Sigmoid colon (tissue), 6 donors: ENCODE measurements at regions not wholly inside any gene's neighbourhood (a gene's known extent, or its start where the extent isn't known, plus 50 kb on each side); places are given as distances from the start of the nearest gene placed in this dataset.

Source experiments
- DNase-seq: peaks from one replicate; pipeline ENCODE4 v3.0.0-alpha.2; 2019
- H3K27ac ChIP-seq, 4 donors: fragments of 200-600 bp; sonication (generic); one replicate each; pipeline ENCODE4 v1.5.1; 2016 to 2019; ENCODE audit warnings: mild to moderate bottlenecking in 1 of 4
- H3K27me3 ChIP-seq, 3 donors: fragments of 200-600 bp; sonication (generic); one replicate each; pipeline ENCODE4 v1.5.1; 2019; ENCODE audit warnings: mild to moderate bottlenecking in 1 of 3
- H3K36me3 ChIP-seq, 4 donors: fragments of 200-600 bp; sonication (generic); one replicate each; pipeline ENCODE4 v1.5.1; 2016 to 2019
- H3K4me1 ChIP-seq, 4 donors: fragments of 200-600 bp; sonication (generic); one replicate each; pipeline ENCODE4 v1.5.1; 2017 to 2019
- H3K4me3 ChIP-seq, 4 donors: fragments of 200-600 bp; sonication (generic); one replicate each; pipeline ENCODE4 v1.5.1; 2017 to 2019; ENCODE audit warnings: mild to moderate bottlenecking in 2 of 4, moderate library complexity in 1 of 4
- H3K9me3 ChIP-seq, 4 donors: fragments of 200-600 bp in 3 of 4; sonication (generic) in 3 of 4; one replicate each; pipeline versions ENCODE4 v1.5.1 to v1.6.1; 2013 to 2019
- CTCF ChIP-seq, 4 experiments: fragments of 450-650 bp in 3 of 4; fragments of 200-600 bp in 1 of 4; IDR thresholded peaks; one replicate each; pipeline ENCODE4 v1.5.1; 2016 to 2019; ENCODE audit warnings: antibody characterized with exemption in 4 of 4, mild to moderate bottlenecking in 3 of 4, moderate library complexity in 2 of 4
- EP300 ChIP-seq, 4 donors: sonication (generic); formaldehyde crosslinking; IDR thresholded peaks; one replicate each; pipeline ENCODE4 v1.6.1; 2017; ENCODE audit warnings: antibody characterized with exemption in 4 of 4
- POLR2A ChIP-seq, 2 donors: fragments of 450-650 bp; IDR thresholded peaks; one replicate each; pipeline ENCODE4 v1.6.1; 2016; ENCODE audit warnings: antibody characterized with exemption in 2 of 2, mild to moderate bottlenecking in 2 of 2, moderate library complexity in 2 of 2
- POLR2AphosphoS5 ChIP-seq, 4 donors: sonication (generic); formaldehyde crosslinking; IDR thresholded peaks; one replicate each; pipeline ENCODE4 v1.6.1; 2017; ENCODE audit warnings: antibody characterized with exemption in 4 of 4
- WGBS, 2 donors: extraction: QIAGEN DNeasy Blood & Tissue Kit; methylation state at CpG; one replicate each; pipeline ENCODE4 v1.1.7; 2013; 5-methylcytosine and 5-hydroxymethylcytosine counted together
- intact Hi-C: fragments of 100-400 bp; cut with DNase I; formaldehyde crosslinking; loops from one replicate; pipeline ENCODE4 v1.15.1; 2023
- donor health status: healthy with polysubstance abuse.
- donor health status: healthy.

GRCh38 chr15:97463696-97464095 is 496.8 kb upstream of the ARRDC4 start:
- Histone ChIP-seq H3K36me3 (no peaks in the 10 kb centered on the region), H3K27ac (no peak overlapping the region), H3K9me3 (no peaks in the 10 kb centered on the region), H3K4me3 (no peak overlapping the region), H3K4me1 (peaks cover 0 to 37% (median 23%) of the 10 kb centered on the region in 4 donors), H3K27me3 (no peaks in the 10 kb centered on the region)
- 28 to 54% methylated on average over 4 of the region's 4 CpGs for WGBS, 2 donors
- TF ChIP-seq POLR2A (IDR thresholded peaks at IDR 0.05), result no peak
- TF ChIP-seq POLR2AphosphoS5 (IDR thresholded peaks at IDR 0.05), result no peak
- TF ChIP-seq EP300 (IDR thresholded peaks at IDR 0.05), result no peak
- no peak for TF ChIP-seq CTCF (IDR thresholded peaks at IDR 0.05)
- no peak for DNase-seq
- intact Hi-C loops, result no loop called here

GRCh38 chr15:97470417-97470816 is 490.1 kb upstream of the ARRDC4 start:
- DNase-seq, result no peak
- TF ChIP-seq POLR2A (IDR thresholded peaks at IDR 0.05) (no peak), CTCF (IDR thresholded peaks at IDR 0.05) (no peak), POLR2AphosphoS5 (IDR thresholded peaks at IDR 0.05) (no peak), EP300 (IDR thresholded peaks at IDR 0.05) (no peak)
- no peak overlapping the region for H3K4me3 ChIP-seq
- H3K9me3 ChIP-seq, result peaks cover 0 to 2% (median 0%) of the 10 kb centered on the region in 4 donors
- intact Hi-C loops, result no loop called here
- no peaks in the 10 kb centered on the region for H3K4me1 ChIP-seq
- H3K36me3 ChIP-seq, result no peaks in the 10 kb centered on the region
- no peak overlapping the region for H3K27ac ChIP-seq
- no peaks in the 10 kb centered on the region for H3K27me3 ChIP-seq

- H3K36me3 ChIP-seq, result no peaks in the 10 kb centered on the region
- no peak for DNase-seq
- H3K9me3 ChIP-seq, result peaks cover 0 to 2% (median 0%) of the 10 kb centered on the region in 4 donors
- intact Hi-C loops, result no loop called here
- no peaks in the 10 kb centered on the region for H3K27me3 ChIP-seq
- H3K4me3 ChIP-seq, result no peak overlapping the region
- 33 to 47% methylated on average over 1 of the region's 1 CpG for WGBS, 2 donors
- H3K27ac ChIP-seq, result no peak overlapping the region
- no peak for TF ChIP-seq CTCF (IDR thresholded peaks at IDR 0.05)
- no peak for TF ChIP-seq EP300 (IDR thresholded peaks at IDR 0.05)
- TF ChIP-seq POLR2A (IDR thresholded peaks at IDR 0.05), result no peak
- no peak for TF ChIP-seq POLR2AphosphoS5 (IDR thresholded peaks at IDR 0.05)
- no peaks in the 10 kb centered on the region for H3K4me1 ChIP-seq
Observed at GRCh38 chr15:97473627-97474026, 486.9 kb upstream of the ARRDC4 start.

- no peak for DNase-seq
- Histone ChIP-seq H3K27ac (no peak overlapping the region), H3K4me3 (no peak overlapping the region), H3K36me3 (no peaks in the 10 kb centered on the region), H3K27me3 (no peaks in the 10 kb centered on the region), H3K9me3 (no peaks in the 10 kb centered on the region), H3K4me1 (no peaks in the 10 kb centered on the region)
- 94% methylated on average over 3 of the region's 3 CpGs for WGBS, 2 donors
- intact Hi-C loops, result no loop called here
- TF ChIP-seq CTCF (IDR thresholded peaks at IDR 0.05) (no peak), EP300 (IDR thresholded peaks at IDR 0.05) (no peak), POLR2AphosphoS5 (IDR thresholded peaks at IDR 0.05) (no peak), POLR2A (IDR thresholded peaks at IDR 0.05) (no peak)
Observed at GRCh38 chr15:97479957-97480356, 480.5 kb upstream of the ARRDC4 start.

GRCh38 chr15:97482521-97482920 is 478.0 kb upstream of the ARRDC4 start:
- H3K36me3 ChIP-seq, result no peaks in the 10 kb centered on the region
- TF ChIP-seq POLR2AphosphoS5 (IDR thresholded peaks at IDR 0.05) (no peak), POLR2A (IDR thresholded peaks at IDR 0.05) (no peak), EP300 (IDR thresholded peaks at IDR 0.05) (no peak)
- H3K27ac ChIP-seq, result no peak overlapping the region
- no peaks in the 10 kb centered on the region for H3K4me1 ChIP-seq
- intact Hi-C loops, result no loop called here
- no peaks in the 10 kb centered on the region for H3K9me3 ChIP-seq
- H3K27me3 ChIP-seq, result no peaks in the 10 kb centered on the region
- no peak overlapping the region for H3K4me3 ChIP-seq
- 49 to 53% methylated on average over 3 of the region's 3 CpGs for WGBS, 2 donors
- no peak for DNase-seq
